Stimulated activated naive B cell treated with anti-CD40 and anti-IgM and Interleukin-4, amounts not matched to agents 10 μg/mL and 1 μg/mL and 100 μg/mL, for 72 hours (primary cell): ENCODE measurements at regions not wholly inside any gene's neighbourhood (a gene's known extent, or its start where the extent isn't known, plus 50 kb on each side); places are given as distances from the start of the nearest gene placed in this dataset.

Source experiments
- ATAC-seq, 2 donors: fragments of 150-1000 bp; cut with Tn5 transposase; replicated peaks; 2 replicates each; pipeline ENCODE4 v1.10.0; 2021; ENCODE audit warnings: moderate library complexity in 1 of 2
- DNase-seq: peaks from one replicate; pipeline ENCODE4 v3.0.0; 2021
- H3K27ac Mint-ChIP-seq: one replicate; pipeline ENCODE4 v1.8.0; 2022; ENCODE audit warnings: mild to moderate bottlenecking, mixed read lengths
- H3K27me3 Mint-ChIP-seq, 2 donors: one replicate each; pipeline ENCODE4 v1.8.0; 2022; ENCODE audit warnings: mixed read lengths in 2 of 2
- H3K36me3 Mint-ChIP-seq, 2 donors: one replicate each; pipeline ENCODE4 v1.8.0; 2022; ENCODE audit warnings: mixed read lengths in 2 of 2, mild to moderate bottlenecking in 1 of 2
- H3K4me1 Mint-ChIP-seq, 2 donors: one replicate each; pipeline ENCODE4 v1.8.0; 2022; ENCODE audit warnings: mixed read lengths in 2 of 2, mild to moderate bottlenecking in 1 of 2
- H3K4me3 Mint-ChIP-seq, 2 donors: one replicate each; pipeline ENCODE4 v1.8.0; 2022; ENCODE audit warnings: mild to moderate bottlenecking in 2 of 2, mixed read lengths in 2 of 2, moderate library complexity in 1 of 2
- H3K9me3 Mint-ChIP-seq, 2 donors: one replicate each; pipeline ENCODE4 v1.8.0; 2022; ENCODE audit warnings: mixed read lengths in 2 of 2, mild to moderate bottlenecking in 1 of 2

GRCh38 chr21:16573578-16573977 is 843.8 kb downstream of the USP25 start:
- Mint-ChIP-seq H3K27me3 (no peaks in the 10 kb centered on the region), H3K4me1 (no peaks in the 10 kb centered on the region), H3K4me3 (no peak overlapping the region), H3K36me3 (no peaks in the 10 kb centered on the region), H3K27ac (no peak overlapping the region), H3K9me3 (no peaks in the 10 kb centered on the region)
- ATAC-seq (no peak), DNase-seq (no peak)

DNA sequence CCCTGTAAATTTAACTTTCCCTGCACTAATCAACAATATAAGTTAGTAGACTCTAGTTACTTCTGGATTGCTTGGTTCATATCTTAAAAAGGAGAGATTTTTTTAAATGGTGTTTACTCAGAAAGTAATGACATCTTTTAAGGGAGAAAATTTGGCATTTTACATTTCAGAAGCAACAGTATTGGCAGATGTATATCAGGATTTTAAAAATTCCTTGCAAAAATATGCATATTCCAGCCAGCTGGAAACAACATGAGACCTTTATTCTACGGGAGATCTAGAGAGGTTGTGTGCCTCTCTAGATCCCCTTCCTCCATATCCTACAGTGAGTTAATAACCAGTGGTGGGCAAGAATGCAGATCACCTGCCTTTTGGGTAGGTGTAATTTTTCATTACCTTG is 848.2 kb downstream of the USP25 start:
- H3K27me3 Mint-ChIP-seq: no peaks in the 10 kb centered on the region
- H3K36me3 Mint-ChIP-seq: no peaks in the 10 kb centered on the region
- H3K9me3 Mint-ChIP-seq: no peaks in the 10 kb centered on the region
- no peak for ATAC-seq
- H3K27ac Mint-ChIP-seq: no peak overlapping the region
- H3K4me3 Mint-ChIP-seq: no peak overlapping the region
- no peak for DNase-seq
- H3K4me1 Mint-ChIP-seq: no peaks in the 10 kb centered on the region

DNA sequence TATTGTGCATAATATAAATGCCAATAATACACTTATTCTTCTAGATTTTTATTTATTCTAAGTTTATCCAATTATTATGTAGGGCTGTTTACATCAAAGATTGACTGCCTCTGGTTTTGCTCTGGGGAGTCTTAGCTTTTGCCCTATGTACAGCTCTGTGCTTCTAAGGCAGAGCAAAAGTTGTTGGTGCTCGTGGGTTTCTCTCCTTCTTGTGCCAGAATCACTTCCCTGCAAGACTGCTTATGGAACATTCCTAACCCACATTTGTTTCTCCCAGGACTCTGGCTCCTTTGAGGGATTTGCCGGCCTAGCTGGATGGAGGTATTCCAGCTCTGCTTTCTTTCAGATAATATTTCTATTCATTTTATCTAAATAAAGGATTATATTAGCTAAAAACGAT is 849.1 kb downstream of the USP25 start:
- H3K36me3 Mint-ChIP-seq: no peaks in the 10 kb centered on the region
- no peaks in the 10 kb centered on the region for H3K9me3 Mint-ChIP-seq
- H3K27ac Mint-ChIP-seq: no peak overlapping the region
- ATAC-seq (no peak), DNase-seq (no peak)
- H3K4me3 Mint-ChIP-seq: no peak overlapping the region
- H3K4me1 Mint-ChIP-seq: no peaks in the 10 kb centered on the region
- no peaks in the 10 kb centered on the region for H3K27me3 Mint-ChIP-seq

GRCh38 chr21:16579538-16579937 is 849.8 kb downstream of the USP25 start:
- Mint-ChIP-seq H3K27ac (no peak overlapping the region), H3K4me1 (no peaks in the 10 kb centered on the region), H3K36me3 (no peaks in the 10 kb centered on the region), H3K9me3 (no peaks in the 10 kb centered on the region), H3K27me3 (no peaks in the 10 kb centered on the region), H3K4me3 (no peak overlapping the region)
- DNase-seq (no peak), ATAC-seq (no peak)

- no peaks in the 10 kb centered on the region for H3K36me3 Mint-ChIP-seq
- no peaks in the 10 kb centered on the region for H3K4me1 Mint-ChIP-seq
- no peak for ATAC-seq
- H3K27ac Mint-ChIP-seq: no peak overlapping the region
- no peak overlapping the region for H3K4me3 Mint-ChIP-seq
- no peaks in the 10 kb centered on the region for H3K9me3 Mint-ChIP-seq
- no peaks in the 10 kb centered on the region for H3K27me3 Mint-ChIP-seq
- DNase-seq: no peak
These were observed 850.9 kb downstream of the USP25 start for GRCh38 chr21:16580661-16581060.

GRCh38 chr21:16583556-16583955 is 853.8 kb downstream of the USP25 start:
- Mint-ChIP-seq H3K9me3 (no peaks in the 10 kb centered on the region), H3K4me1 (no peaks in the 10 kb centered on the region), H3K27ac (no peak overlapping the region), H3K36me3 (no peaks in the 10 kb centered on the region), H3K27me3 (no peaks in the 10 kb centered on the region), H3K4me3 (no peak overlapping the region)
- no peak for ATAC-seq
- DNase-seq: no peak

GRCh38 chr21:16584756-16585155 is 855.0 kb downstream of the USP25 start:
- no peak overlapping the region for H3K27ac Mint-ChIP-seq
- no peaks in the 10 kb centered on the region for H3K27me3 Mint-ChIP-seq
- no peaks in the 10 kb centered on the region for H3K36me3 Mint-ChIP-seq
- no peak for ATAC-seq
- DNase-seq: no peak
- no peaks in the 10 kb centered on the region for H3K4me1 Mint-ChIP-seq
- H3K4me3 Mint-ChIP-seq: no peak overlapping the region
- H3K9me3 Mint-ChIP-seq: no peaks in the 10 kb centered on the region

- H3K27ac Mint-ChIP-seq: no peak overlapping the region
- DNase-seq (no peak), ATAC-seq (no peak)
- no peak overlapping the region for H3K4me3 Mint-ChIP-seq
- no peaks in the 10 kb centered on the region for H3K9me3 Mint-ChIP-seq
- H3K36me3 Mint-ChIP-seq: no peaks in the 10 kb centered on the region
- H3K27me3 Mint-ChIP-seq: no peaks in the 10 kb centered on the region
- no peaks in the 10 kb centered on the region for H3K4me1 Mint-ChIP-seq
These were observed 856.1 kb downstream of the USP25 start for GRCh38 chr21:16585896-16586295.

DNA sequence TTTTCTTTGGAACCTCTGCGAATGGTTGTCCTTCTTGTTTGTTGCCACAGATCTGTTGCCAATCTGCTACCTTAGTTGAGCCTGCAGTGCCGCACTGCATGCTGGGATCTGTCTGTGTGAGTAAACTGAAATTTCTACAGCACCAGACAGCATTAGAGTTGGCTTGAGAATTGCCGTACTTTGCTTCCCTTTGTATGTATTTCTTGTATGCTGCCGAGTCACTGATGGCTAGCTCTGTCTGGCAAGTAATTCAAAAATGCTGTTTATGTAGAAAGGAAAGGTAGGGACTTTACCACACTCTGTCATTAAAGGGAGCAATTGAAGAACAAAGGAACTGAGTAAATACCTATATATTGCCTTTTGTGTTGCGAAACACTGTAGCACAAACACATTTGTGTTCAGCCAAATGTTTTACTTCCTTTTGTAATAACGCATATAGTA is 857.4 kb downstream of the USP25 start:
- H3K4me1 Mint-ChIP-seq: no peaks in the 10 kb centered on the region
- no peaks in the 10 kb centered on the region for H3K27me3 Mint-ChIP-seq
- no peak overlapping the region for H3K27ac Mint-ChIP-seq
- H3K36me3 Mint-ChIP-seq: no peaks in the 10 kb centered on the region
- DNase-seq: no peak
- H3K4me3 Mint-ChIP-seq: no peak overlapping the region
- ATAC-seq: no peak
- no peaks in the 10 kb centered on the region for H3K9me3 Mint-ChIP-seq

GRCh38 chr21:16587681-16588375 is 858.0 kb downstream of the USP25 start:
- Mint-ChIP-seq H3K36me3 (no peaks in the 10 kb centered on the region), H3K9me3 (no peaks in the 10 kb centered on the region), H3K4me3 (no peak overlapping the region), H3K27ac (no peak overlapping the region), H3K4me1 (no peaks in the 10 kb centered on the region), H3K27me3 (no peaks in the 10 kb centered on the region)
- no peak for DNase-seq
- no peak for ATAC-seq

DNA sequence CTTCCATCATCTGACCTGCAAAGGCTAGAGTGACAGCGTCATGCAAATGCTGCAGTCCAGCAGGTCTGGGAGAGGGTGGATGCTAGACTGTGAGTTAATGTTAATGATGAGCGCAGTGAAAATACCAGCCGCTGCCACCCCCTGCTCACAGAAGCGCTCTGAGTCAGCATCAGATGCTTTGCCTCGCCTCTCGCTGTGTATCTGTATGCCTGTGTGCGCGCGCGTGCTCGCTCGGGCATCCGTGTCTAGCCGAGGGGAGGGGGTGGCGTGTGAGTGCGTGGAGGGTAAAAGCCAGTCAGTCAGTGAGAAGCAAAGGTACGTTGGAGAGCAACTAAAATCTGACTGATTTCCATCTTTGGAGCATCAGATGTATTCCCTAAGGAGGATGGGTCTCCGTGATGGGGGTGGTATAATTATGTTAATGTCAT is 858.7 kb downstream of the USP25 start:
- no peak for ATAC-seq

GRCh38 chr21:16589006-16589898 is 859.5 kb downstream of the USP25 start:
- Mint-ChIP-seq H3K27ac (no peak overlapping the region), H3K9me3 (no peaks in the 10 kb centered on the region), H3K4me3 (no peak overlapping the region), H3K36me3 (no peaks in the 10 kb centered on the region), H3K4me1 (no peaks in the 10 kb centered on the region), H3K27me3 (no peaks in the 10 kb centered on the region)
- ATAC-seq (no peak), DNase-seq (no peak)

More for the DNA sequence above, 858.7 kb downstream of the USP25 start:
- Mint-ChIP-seq H3K4me3 (no peak overlapping the region), H3K4me1 (no peaks in the 10 kb centered on the region), H3K27me3 (no peaks in the 10 kb centered on the region), H3K27ac (no peak overlapping the region), H3K36me3 (no peaks in the 10 kb centered on the region), H3K9me3 (no peaks in the 10 kb centered on the region)
- DNase-seq: no peak

DNA sequence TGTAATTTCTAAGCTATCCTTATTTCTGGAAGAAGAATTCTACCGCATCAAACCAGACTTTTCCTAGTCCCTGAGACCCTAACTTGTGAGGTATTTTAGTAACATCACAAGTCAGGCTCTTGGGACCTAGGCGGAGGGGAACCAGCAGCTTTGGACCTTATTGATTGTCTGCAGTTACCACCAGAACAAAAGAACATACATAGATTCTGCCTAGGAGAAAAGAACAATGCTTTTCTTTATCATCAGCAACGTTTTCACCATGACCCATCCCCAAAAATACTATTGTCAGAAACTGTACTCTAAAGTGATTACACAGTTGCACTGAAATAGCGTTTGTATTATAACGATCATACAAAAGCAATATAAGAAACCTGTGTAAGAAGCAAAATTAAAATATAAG is 860.4 kb downstream of the USP25 start:
- H3K27ac Mint-ChIP-seq: no peak overlapping the region
- H3K9me3 Mint-ChIP-seq: no peaks in the 10 kb centered on the region
- no peak overlapping the region for H3K4me3 Mint-ChIP-seq
- no peaks in the 10 kb centered on the region for H3K4me1 Mint-ChIP-seq
- ATAC-seq (no peak), DNase-seq (no peak)
- H3K27me3 Mint-ChIP-seq: no peaks in the 10 kb centered on the region
- H3K36me3 Mint-ChIP-seq: no peaks in the 10 kb centered on the region

- Mint-ChIP-seq H3K27me3 (no peaks in the 10 kb centered on the region), H3K4me3 (no peak overlapping the region), H3K36me3 (no peaks in the 10 kb centered on the region), H3K9me3 (no peaks in the 10 kb centered on the region), H3K4me1 (no peaks in the 10 kb centered on the region), H3K27ac (no peak overlapping the region)
- DNase-seq (no peak), ATAC-seq (no peak)
These were observed 861.0 kb downstream of the USP25 start for GRCh38 chr21:16590641-16591292.

GRCh38 chr21:16592381-16592780 is 862.6 kb downstream of the USP25 start:
- no peak for ATAC-seq
- Mint-ChIP-seq H3K27me3 (no peaks in the 10 kb centered on the region), H3K27ac (no peak overlapping the region), H3K4me3 (no peak overlapping the region), H3K9me3 (peaks cover 2 to 4% of the 10 kb centered on the region in 2 donors), H3K4me1 (no peaks in the 10 kb centered on the region), H3K36me3 (no peaks in the 10 kb centered on the region)
- no peak for DNase-seq
